ENCODE measurements at regions not wholly inside any gene's neighbourhood (a gene's known extent, or its start where the extent isn't known, plus 50 kb on each side); places are given as distances from the start of the nearest gene placed in this dataset.

DNA sequence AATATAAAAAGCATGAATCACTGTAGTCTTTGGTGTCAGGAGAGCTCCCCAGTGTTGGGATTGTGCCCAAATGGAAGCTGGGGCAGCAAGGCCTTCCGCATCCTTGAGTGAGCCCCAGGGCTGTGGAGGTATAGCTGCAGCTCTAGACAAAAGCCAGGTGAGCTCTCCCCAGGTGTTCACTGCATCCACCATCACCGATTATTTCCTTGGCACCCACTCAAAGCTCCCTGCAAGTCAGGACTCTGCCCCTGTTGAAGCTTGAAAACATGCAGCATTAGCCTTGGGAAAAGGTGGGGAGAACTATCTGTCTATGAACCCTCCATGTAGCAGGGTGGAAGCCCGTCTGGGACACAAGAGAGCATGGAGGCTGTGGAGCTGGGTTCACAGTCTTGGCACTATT, 228.8 kb downstream of the BMP7 start (continued):
- TF ChIP-seq, protein P1, sequence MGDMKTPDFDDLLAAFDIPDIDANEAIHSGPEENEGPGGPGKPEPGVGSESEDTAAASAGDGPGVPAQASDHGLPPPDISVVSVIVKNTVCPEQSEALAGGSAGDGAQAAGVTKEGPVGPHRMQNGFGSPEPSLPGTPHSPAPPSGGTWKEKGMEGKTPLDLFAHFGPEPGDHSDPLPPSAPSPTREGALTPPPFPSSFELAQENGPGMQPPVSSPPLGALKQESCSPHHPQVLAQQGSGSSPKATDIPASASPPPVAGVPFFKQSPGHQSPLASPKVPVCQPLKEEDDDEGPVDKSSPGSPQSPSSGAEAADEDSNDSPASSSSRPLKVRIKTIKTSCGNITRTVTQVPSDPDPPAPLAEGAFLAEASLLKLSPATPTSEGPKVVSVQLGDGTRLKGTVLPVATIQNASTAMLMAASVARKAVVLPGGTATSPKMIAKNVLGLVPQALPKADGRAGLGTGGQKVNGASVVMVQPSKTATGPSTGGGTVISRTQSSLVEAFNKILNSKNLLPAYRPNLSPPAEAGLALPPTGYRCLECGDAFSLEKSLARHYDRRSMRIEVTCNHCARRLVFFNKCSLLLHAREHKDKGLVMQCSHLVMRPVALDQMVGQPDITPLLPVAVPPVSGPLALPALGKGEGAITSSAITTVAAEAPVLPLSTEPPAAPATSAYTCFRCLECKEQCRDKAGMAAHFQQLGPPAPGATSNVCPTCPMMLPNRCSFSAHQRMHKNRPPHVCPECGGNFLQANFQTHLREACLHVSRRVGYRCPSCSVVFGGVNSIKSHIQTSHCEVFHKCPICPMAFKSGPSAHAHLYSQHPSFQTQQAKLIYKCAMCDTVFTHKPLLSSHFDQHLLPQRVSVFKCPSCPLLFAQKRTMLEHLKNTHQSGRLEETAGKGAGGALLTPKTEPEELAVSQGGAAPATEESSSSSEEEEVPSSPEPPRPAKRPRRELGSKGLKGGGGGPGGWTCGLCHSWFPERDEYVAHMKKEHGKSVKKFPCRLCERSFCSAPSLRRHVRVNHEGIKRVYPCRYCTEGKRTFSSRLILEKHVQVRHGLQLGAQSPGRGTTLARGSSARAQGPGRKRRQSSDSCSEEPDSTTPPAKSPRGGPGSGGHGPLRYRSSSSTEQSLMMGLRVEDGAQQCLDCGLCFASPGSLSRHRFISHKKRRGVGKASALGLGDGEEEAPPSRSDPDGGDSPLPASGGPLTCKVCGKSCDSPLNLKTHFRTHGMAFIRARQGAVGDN (IDR thresholded peaks at IDR 0.05): no peak
- TF ChIP-seq, protein P2, sequence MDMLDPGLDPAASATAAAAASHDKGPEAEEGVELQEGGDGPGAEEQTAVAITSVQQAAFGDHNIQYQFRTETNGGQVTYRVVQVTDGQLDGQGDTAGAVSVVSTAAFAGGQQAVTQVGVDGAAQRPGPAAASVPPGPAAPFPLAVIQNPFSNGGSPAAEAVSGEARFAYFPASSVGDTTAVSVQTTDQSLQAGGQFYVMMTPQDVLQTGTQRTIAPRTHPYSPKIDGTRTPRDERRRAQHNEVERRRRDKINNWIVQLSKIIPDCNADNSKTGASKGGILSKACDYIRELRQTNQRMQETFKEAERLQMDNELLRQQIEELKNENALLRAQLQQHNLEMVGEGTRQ (IDR thresholded peaks at IDR 0.05; ENCODE audit: borderline replicate concordance, low read depth, low read length): no peak
- TF ChIP-seq, protein P3, sequence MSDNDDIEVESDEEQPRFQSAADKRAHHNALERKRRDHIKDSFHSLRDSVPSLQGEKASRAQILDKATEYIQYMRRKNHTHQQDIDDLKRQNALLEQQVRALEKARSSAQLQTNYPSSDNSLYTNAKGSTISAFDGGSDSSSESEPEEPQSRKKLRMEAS (IDR thresholded peaks at IDR 0.05; ENCODE audit: low read depth, low read length): no peak
- TF ChIP-seq ZNF274 (IDR thresholded peaks at IDR 0.05; ENCODE audit: insufficient read depth, insufficient read length) (no peak), RCOR1 (conservative IDR thresholded peaks at IDR 0.05; ENCODE audit: low read depth, low read length) (no peak), NR2C1 (IDR thresholded peaks at IDR 0.05) (no peak), LARP7 (IDR thresholded peaks at IDR 0.05) (no peak), MXI1 (IDR thresholded peaks at IDR 0.05; ENCODE audit: low read depth, low read length) (no peak), SRF (IDR thresholded peaks at IDR 0.05; ENCODE audit: low read depth in 2 of 2, low read length in 2 of 2) (no peak), TBL1XR1 (IDR thresholded peaks at IDR 0.05; ENCODE audit: low read depth, low read length) (no peak), NR2C2 (IDR thresholded peaks at IDR 0.05; ENCODE audit: borderline replicate concordance, control insufficient read depth, insufficient read length, low read depth) (no peak)
- TF ChIP-seq, protein P4, sequence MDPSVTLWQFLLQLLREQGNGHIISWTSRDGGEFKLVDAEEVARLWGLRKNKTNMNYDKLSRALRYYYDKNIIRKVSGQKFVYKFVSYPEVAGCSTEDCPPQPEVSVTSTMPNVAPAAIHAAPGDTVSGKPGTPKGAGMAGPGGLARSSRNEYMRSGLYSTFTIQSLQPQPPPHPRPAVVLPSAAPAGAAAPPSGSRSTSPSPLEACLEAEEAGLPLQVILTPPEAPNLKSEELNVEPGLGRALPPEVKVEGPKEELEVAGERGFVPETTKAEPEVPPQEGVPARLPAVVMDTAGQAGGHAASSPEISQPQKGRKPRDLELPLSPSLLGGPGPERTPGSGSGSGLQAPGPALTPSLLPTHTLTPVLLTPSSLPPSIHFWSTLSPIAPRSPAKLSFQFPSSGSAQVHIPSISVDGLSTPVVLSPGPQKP (IDR thresholded peaks at IDR 0.05; ENCODE audit: low read depth, low read length): no peak
- TF ChIP-seq, protein P5, sequence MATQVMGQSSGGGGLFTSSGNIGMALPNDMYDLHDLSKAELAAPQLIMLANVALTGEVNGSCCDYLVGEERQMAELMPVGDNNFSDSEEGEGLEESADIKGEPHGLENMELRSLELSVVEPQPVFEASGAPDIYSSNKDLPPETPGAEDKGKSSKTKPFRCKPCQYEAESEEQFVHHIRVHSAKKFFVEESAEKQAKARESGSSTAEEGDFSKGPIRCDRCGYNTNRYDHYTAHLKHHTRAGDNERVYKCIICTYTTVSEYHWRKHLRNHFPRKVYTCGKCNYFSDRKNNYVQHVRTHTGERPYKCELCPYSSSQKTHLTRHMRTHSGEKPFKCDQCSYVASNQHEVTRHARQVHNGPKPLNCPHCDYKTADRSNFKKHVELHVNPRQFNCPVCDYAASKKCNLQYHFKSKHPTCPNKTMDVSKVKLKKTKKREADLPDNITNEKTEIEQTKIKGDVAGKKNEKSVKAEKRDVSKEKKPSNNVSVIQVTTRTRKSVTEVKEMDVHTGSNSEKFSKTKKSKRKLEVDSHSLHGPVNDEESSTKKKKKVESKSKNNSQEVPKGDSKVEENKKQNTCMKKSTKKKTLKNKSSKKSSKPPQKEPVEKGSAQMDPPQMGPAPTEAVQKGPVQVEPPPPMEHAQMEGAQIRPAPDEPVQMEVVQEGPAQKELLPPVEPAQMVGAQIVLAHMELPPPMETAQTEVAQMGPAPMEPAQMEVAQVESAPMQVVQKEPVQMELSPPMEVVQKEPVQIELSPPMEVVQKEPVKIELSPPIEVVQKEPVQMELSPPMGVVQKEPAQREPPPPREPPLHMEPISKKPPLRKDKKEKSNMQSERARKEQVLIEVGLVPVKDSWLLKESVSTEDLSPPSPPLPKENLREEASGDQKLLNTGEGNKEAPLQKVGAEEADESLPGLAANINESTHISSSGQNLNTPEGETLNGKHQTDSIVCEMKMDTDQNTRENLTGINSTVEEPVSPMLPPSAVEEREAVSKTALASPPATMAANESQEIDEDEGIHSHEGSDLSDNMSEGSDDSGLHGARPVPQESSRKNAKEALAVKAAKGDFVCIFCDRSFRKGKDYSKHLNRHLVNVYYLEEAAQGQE (IDR thresholded peaks at IDR 0.05; ENCODE audit: low read depth, low read length): no peak
